ENCODE measurements at regions not wholly inside any gene's neighbourhood (a gene's known extent, or its start where the extent isn't known, plus 50 kb on each side); places are given as distances from the start of the nearest gene placed in this dataset.

GRCh38 chr17:6233339-6233738, 163.2 kb downstream of the WSCD1 start:
- Histone ChIP-seq H3K36me3 (no peaks in the 10 kb centered on the region), H3K4me3 (no peak overlapping the region), H3K27ac (no peak overlapping the region), H3K4me1 (no peaks in the 10 kb centered on the region), H3K27me3 (peaks cover 0 to 17% of the 10 kb centered on the region in 2 donors), H3K9me3 (no peaks in the 10 kb centered on the region)
- no peak for TF ChIP-seq POLR2A (IDR thresholded peaks at IDR 0.05)
- TF ChIP-seq POLR2AphosphoS5 (IDR thresholded peaks at IDR 0.05), result no peak
- TF ChIP-seq, protein P1, sequence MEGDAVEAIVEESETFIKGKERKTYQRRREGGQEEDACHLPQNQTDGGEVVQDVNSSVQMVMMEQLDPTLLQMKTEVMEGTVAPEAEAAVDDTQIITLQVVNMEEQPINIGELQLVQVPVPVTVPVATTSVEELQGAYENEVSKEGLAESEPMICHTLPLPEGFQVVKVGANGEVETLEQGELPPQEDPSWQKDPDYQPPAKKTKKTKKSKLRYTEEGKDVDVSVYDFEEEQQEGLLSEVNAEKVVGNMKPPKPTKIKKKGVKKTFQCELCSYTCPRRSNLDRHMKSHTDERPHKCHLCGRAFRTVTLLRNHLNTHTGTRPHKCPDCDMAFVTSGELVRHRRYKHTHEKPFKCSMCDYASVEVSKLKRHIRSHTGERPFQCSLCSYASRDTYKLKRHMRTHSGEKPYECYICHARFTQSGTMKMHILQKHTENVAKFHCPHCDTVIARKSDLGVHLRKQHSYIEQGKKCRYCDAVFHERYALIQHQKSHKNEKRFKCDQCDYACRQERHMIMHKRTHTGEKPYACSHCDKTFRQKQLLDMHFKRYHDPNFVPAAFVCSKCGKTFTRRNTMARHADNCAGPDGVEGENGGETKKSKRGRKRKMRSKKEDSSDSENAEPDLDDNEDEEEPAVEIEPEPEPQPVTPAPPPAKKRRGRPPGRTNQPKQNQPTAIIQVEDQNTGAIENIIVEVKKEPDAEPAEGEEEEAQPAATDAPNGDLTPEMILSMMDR (IDR thresholded peaks at IDR 0.05), result no peak
- intact Hi-C loops (cut with DNase I; ENCODE audit: low total_unique reads), result no loop called here
- DNase-seq (ENCODE audit: low spot score in 2 of 2), result no peak

DNA sequence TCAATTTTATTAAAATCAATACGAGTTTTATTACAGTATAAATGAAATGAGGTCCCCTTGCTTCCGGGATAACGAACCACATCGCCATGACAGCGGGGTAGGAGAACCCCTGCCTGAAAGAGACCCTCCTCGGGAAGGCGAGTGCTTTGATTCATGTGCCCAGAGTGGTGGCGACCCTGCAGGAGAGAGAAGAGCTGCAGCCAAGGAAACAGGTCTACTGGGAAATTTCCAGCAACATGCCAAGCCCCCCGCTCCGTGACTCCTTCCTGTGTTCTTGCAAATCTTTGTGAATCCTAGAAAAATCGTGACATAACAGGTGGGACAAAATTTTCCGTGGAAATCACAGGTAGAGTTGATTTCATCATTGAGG, 162.5 kb downstream of the WSCD1 start:
- H3K4me3 ChIP-seq, result no peak overlapping the region
- H3K27me3 ChIP-seq, result peaks cover 0 to 13% of the 10 kb centered on the region in 2 donors
- no peak overlapping the region for H3K27ac ChIP-seq
- TF ChIP-seq POLR2A (IDR thresholded peaks at IDR 0.05) (no peak), POLR2AphosphoS5 (IDR thresholded peaks at IDR 0.05) (no peak)
- TF ChIP-seq, protein P1 (IDR thresholded peaks at IDR 0.05), result no peak
- intact Hi-C loops (cut with DNase I; ENCODE audit: low total_unique reads), result no loop called here
- no peaks in the 10 kb centered on the region for H3K9me3 ChIP-seq
- no peaks in the 10 kb centered on the region for H3K4me1 ChIP-seq
- H3K36me3 ChIP-seq, result no peaks in the 10 kb centered on the region
- no peak for DNase-seq (ENCODE audit: low spot score in 2 of 2)

- H3K27me3 ChIP-seq, result peaks cover 0 to 13% of the 10 kb centered on the region in 2 donors
- no peaks in the 10 kb centered on the region for H3K9me3 ChIP-seq
- intact Hi-C loops (cut with DNase I; ENCODE audit: low total_unique reads), result no loop called here
- H3K36me3 ChIP-seq, result no peaks in the 10 kb centered on the region
- no peaks in the 10 kb centered on the region for H3K4me1 ChIP-seq
- DNase-seq (ENCODE audit: low spot score in 2 of 2), result no peak
- no peak overlapping the region for H3K4me3 ChIP-seq
- TF ChIP-seq POLR2AphosphoS5 (IDR thresholded peaks at IDR 0.05) (no peak), POLR2A (IDR thresholded peaks at IDR 0.05) (no peak)
- TF ChIP-seq, protein P1 (IDR thresholded peaks at IDR 0.05), result no peak
- no peak overlapping the region for H3K27ac ChIP-seq
These were observed 161.9 kb downstream of the WSCD1 start for GRCh38 chr17:6231886-6232731.

DNA sequence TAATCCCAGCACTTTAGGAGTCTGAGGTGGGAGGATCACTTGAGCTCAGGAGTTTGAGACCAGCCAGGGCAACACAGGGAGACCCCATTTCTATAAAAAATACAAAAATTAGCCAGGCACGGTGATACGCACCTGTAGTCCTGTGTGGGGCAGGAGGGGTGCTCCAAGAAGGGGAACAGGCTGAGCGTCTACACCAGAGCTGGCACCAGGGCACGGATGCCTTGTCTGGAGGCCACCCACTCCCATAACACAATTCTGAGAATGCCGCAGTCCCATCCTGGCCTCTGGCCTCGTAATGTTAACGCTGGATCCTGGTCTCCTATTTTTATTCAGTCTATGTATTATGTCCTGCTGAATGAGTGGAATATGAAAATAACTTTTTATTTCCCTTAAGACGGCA, 161.3 kb downstream of the WSCD1 start:
- TF ChIP-seq, protein P1 (IDR thresholded peaks at IDR 0.05), result no peak
- no peak for TF ChIP-seq POLR2A (IDR thresholded peaks at IDR 0.05)
- no peak for TF ChIP-seq POLR2AphosphoS5 (IDR thresholded peaks at IDR 0.05)
- Histone ChIP-seq H3K4me3 (no peak overlapping the region), H3K4me1 (no peaks in the 10 kb centered on the region), H3K27me3 (peaks cover 0 to 13% of the 10 kb centered on the region in 2 donors), H3K27ac (no peak overlapping the region), H3K36me3 (no peaks in the 10 kb centered on the region), H3K9me3 (no peaks in the 10 kb centered on the region)
- intact Hi-C loops (cut with DNase I; ENCODE audit: low total_unique reads), result no loop called here
- no peak for DNase-seq (ENCODE audit: low spot score in 2 of 2)

- intact Hi-C loops (cut with DNase I; ENCODE audit: low total_unique reads), result no loop called here
- Histone ChIP-seq H3K9me3 (peaks cover 0 to 12% of the 10 kb centered on the region in 2 donors), H3K27ac (no peak overlapping the region), H3K4me1 (no peaks in the 10 kb centered on the region), H3K27me3 (peaks cover 0 to 18% of the 10 kb centered on the region in 2 donors), H3K36me3 (no peaks in the 10 kb centered on the region), H3K4me3 (no peak overlapping the region)
- DNase-seq (ENCODE audit: low spot score in 2 of 2), result no peak
- TF ChIP-seq POLR2AphosphoS5 (IDR thresholded peaks at IDR 0.05) (no peak), POLR2A (IDR thresholded peaks at IDR 0.05) (no peak)
- TF ChIP-seq, protein P1 (IDR thresholded peaks at IDR 0.05), result no peak
These were observed 148.2 kb downstream of the WSCD1 start for GRCh38 chr17:6218333-6218732.
